ENCODE measurements at regions not wholly inside any gene's neighbourhood (a gene's known extent, or its start where the extent isn't known, plus 50 kb on each side); places are given as distances from the start of the nearest gene placed in this dataset.

DNA sequence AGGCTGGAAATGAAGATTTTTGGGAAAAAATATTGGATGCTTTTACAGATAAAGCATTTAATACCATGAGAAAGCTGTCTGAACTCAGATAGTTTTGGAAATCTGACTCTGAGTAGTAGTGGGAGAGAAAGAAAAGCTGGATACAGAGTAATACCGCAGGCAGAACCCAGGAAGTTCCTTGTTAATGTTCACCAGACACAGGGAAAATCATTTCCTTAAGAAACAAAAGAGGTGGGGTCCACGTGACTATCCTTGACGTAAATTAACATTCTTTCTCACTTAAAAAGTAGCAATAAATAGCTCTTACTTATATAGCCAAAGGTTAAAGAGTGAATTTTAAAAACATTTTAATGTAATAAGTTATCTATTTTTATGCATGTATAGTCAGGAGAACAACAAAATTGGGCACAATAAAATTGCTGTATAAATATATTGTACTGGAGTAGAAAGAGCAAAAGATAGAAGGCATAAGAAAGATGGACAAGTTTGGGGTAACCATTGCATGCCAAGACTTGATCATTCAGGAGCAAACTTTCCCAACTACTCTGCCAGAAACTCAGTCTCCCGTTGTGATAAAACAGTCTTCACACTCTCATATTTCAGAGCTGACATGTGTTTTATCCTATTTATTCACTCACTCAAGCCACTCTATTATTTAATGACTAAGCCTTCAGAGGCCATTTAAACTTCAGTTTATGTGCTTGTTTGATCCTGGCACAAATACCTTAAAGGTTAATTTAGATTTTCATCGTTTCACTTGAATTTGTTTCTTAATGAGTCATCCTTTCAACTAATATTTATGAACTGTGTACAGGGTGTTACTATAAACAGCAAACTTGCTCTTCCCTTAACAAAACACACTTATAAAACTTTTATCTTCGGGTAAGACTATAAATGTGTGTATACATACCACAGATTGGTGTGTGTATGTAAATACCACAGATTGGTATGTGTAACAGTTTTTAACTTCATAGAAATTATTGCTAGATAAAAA, 143.1 kb downstream of the GNAI1 start (continued):
- TF ChIP-seq ATF2 (tag by site-specific recombination; IDR thresholded peaks at IDR 0.05; ENCODE audit: low read depth) (no peak), ZNF677 (tag by site-specific recombination; IDR thresholded peaks at IDR 0.05) (no peak), ZBTB7A (tag by site-specific recombination; IDR thresholded peaks at IDR 0.05; ENCODE audit: low read depth) (no peak), ZNF341 (tag by site-specific recombination; IDR thresholded peaks at IDR 0.05; ENCODE audit: low read depth) (0 out of 2 replicates have a peak, but pooled peaks have one; percentile 17), ZNF112 (tag by site-specific recombination; IDR thresholded peaks at IDR 0.05) (no peak), ZNF654 (tag by site-specific recombination; IDR thresholded peaks at IDR 0.05; ENCODE audit: low read depth) (no peak)

Measured in HEK293 (cell line).